GM19023 (cell line): ENCODE measurements at regions not wholly inside any gene's neighbourhood (a gene's known extent, or its start where the extent isn't known, plus 50 kb on each side); places are given as distances from the start of the nearest gene placed in this dataset.
"Not testable (repeated sequence)": the region's sequence is repeated elsewhere in the genome, so short reads cannot be mapped to it uniquely, and the experiment has no call there.

ENCODE experiments used
- ATAC-seq: cut with Tn5 transposase; IDR thresholded peaks from one replicate; pipeline ENCODE4 v1.9.1; 2021; ENCODE audit warnings: mild to moderate bottlenecking, moderate library complexity; ENCODE audit not compliant: unreplicated experiment

DNA sequence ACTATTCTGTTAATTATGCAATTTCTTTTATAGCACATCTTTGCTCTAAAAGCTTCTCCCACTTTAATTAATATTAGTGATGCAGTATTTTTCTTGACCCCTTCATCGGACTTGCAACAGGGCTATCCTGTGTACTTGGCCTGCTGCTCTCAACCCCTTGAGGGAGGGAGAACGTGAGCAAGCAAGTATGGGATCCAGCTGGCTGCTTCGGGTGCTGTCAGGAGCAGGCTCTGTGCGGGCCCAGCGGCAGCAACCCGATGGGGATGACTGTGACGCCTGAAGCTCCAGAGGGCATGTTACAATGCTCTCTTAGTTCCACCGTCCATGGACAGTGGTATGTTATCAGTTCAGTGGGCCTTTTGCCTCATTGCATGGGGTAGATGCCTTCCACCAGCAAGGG, 519.8 kb upstream of the CITED2 start:
- ATAC-seq: no peak

DNA sequence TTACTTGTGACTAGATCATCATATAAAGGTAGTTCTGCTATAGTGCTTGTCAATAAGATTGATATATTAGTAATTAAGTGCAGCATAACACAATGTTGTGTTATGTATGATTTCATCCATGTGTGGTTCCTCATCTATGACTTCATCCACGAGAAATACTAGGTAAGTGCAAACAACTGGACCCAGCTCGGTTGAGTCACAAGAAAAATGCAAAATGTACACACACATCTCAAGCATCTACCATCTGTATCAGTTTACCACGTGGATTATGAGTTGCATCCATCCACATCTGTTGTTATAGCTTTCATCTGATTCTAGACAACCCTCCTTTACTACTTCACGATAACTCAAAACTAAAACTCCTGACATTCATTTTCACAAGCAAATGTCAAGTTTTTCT, 517.0 kb upstream of the CITED2 start:
- ATAC-seq: no peak

DNA sequence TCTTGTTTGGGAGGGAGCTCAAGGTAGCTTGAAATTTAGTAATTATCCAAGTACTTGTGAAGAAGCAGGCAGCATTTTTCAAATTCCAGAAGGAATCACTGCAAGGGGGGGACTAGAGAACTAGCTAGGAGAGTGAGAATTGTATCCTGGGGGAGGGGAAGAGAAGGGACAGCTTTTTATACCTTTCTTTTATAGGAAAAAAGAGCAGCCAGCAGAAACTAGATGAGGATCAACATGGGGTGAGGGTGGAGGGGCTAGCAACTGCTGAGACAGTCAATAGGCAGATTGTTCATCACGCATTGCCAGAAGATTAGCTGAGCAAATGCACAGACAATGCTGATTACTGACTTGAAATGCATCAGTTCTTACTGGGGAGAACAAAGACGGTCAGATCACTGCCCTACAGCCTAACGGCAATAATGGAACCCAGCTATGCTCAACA, 514.3 kb upstream of the CITED2 start:
- no peak for ATAC-seq

DNA sequence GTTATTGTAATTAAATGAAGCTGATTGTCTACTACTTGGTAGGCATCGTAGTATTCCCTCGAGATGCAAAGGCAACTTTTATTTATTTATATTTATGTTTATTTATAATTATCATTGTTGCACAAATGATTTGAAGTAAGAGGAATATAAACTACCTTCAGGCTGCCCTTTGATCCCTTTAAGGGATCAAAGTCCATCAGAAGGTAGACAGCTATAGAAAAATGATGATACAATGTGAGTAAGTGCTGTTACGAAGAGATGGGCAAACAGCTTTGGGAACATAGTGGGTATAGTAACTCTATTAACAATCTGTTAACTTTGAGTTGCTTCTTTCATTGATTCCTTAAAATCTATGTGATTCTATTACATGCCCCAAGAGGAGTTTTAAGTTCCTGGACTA, 512.8 kb upstream of the CITED2 start:
- no peak for ATAC-seq

DNA sequence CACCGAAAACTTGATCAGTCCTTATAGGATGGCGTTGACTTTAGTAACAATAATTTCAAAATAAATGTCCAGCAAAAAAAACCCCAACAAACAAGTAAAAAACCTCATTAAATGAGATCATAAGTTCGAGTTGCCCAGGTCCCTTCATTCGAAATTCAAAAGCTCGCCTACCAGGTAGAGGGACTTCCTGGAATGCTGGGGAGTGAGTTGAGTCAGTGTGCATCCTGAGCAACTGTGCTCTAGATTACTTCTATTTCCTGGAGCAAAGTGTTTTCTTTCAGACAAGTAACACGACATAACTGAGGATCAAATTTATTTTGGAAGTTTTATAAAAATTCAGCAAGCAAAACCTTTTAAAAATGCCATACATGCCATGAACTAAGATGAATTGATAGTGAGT, 511.9 kb upstream of the CITED2 start:
- ATAC-seq: no peak

DNA sequence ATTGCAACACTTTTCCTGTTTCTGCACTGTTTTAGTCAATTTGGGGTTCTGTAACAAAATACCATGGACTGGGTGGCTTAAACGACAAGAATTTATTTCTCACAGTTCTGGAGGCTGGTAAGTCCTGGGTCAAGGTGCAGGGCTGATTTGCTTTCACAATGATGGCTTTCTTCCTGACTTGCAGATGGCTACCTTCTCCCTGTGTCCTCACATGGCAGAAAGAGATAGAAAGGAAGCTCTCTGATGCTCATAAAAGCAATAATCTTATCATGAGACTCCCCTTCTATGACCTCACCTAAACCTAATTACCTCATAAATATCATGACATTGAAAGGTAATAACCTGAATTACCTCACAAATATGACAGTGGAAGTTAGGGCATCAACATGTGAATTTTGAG, 511.5 kb upstream of the CITED2 start:
- ATAC-seq: no peak

DNA sequence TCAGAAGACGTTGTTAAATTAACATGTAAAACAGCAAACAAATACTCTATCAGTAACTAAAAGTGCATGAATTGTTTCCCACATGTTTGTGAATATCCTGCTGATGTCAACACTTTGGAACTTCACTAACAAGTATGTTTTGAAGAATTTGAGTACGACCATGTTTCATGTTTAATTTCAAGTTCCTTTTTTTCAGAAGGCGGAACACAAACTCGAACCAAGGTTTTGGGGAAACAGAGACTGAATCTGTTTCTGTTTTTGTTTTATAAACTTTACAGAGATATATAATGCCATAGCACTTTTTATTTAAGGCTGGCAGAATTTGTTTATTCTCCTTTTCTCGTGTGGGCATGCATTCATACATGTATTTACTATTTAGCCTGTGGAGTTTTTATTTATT, 509.3 kb upstream of the CITED2 start:
- ATAC-seq: no peak

DNA sequence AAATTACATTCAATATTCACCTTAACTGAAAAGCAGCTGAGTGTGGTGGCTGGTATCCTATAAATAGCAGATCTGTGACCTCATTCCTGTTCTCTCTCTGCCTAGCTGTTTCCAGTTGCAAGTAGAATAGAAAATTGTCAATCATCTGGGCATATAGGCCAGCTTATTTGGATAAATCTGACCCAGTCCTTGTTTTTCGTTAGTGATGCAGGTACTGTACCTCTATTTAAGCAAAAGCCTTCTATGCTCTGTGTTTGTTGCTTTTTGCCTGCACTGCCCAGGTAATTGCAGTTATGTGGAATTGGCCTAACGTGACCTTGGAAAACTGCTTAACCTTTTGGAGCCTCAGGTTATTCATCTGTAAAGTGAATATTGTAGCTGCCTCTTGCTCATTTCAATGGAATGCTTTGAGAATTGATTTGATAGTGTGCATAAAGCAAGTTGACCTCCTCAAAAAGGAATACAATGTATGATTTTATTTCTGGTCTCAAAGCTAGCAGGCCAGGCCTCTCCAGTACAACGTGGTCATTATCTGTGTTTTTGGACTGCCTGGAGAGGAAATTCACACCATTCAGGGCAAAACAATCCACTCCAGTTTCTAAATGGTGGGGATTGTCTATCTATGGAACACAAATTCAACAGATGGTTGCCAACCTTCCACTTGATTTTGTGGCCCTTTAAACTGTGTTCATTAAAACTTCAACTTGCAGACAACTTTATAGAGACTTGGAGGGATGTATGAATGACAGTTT, 508.7 kb upstream of the CITED2 start:
- no peak for ATAC-seq

DNA sequence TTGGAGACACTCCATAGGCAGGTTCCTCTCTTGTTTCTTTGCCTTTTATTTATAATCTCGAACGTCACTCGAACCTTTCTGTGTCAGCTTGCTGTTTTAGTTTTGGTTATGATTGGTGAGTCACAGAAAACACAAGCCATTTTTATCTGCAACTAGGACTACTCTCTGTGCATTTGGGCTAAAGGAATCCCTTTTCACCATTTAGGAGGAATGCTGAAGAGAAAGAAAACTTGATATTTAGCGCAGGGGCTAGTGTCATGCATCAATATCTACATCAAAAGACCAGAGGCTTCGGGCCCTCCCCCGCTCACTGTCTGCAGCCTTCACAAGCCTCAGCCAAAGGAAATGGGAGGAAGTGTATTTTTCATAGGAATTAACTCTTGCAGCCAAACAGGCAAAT, 507.8 kb upstream of the CITED2 start:
- no peak for ATAC-seq

DNA sequence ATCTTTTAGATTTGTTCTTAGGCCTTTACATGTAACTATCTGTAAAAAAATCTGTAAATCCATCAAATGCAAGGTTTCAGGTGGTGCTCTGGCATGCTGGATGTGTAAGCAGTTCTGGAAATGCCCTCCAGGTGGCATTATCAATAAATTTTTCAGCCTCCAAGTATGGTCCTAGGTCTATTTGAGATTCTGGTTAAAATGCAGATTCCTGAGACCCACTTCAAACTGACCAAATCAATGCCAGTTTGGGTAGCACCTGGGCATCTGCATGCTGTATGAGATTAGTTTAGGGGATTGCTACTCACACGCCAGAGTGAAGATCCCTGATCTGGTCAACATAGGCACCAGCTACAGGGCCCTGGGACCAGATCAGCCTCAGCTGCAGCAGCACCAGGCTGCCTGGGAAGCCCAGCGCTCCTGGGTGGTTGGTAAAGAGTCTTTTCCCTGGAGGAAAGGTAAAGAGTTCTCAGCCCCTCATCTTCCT, 507.3 kb upstream of the CITED2 start:
- ATAC-seq: peak; percentile 70

DNA sequence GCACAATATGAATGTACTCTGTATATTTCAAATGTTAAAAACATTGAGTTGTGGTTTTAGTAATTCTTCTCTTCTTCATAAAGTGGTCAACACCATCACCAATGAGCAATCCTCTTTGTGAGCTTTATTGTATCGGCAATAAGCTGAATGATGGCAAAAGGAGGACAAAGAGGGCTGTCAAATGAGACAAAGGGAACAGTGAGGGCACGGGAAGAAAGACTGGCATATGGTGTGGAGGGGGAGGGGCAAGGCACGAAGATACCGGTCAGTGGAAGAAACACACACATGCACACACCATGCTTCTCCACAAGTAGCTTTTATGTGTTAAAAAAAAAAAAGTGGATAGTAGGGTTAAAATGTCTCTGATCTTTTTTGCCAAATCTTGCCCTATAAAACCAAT, 506.8 kb upstream of the CITED2 start:
- ATAC-seq: no peak

DNA sequence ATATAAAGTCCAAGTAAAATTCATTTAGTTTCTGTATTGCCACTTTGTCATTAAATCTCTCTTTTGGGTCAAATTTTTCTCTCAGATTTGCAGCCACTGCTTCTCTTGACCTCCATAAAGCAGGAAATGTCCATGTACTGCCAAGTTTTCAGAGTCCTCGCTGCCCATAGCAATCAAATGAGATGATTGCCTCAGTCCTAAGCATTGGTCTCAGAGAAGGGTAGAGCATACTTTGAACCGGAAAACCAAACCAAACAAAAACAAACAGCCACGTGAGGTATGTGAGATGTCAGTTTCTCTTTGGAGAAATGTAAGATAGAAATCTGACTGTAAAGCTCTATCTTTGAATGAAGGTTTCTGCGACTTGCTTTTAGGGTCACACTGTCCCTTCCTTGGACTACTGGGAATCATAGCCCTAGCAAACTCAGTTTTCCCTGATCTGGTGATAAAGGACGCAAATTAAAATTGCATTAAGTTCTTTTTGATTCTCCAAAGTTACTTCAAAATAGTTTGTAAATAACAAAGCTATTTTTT, 505.4 kb upstream of the CITED2 start:
- ATAC-seq: no peak

DNA sequence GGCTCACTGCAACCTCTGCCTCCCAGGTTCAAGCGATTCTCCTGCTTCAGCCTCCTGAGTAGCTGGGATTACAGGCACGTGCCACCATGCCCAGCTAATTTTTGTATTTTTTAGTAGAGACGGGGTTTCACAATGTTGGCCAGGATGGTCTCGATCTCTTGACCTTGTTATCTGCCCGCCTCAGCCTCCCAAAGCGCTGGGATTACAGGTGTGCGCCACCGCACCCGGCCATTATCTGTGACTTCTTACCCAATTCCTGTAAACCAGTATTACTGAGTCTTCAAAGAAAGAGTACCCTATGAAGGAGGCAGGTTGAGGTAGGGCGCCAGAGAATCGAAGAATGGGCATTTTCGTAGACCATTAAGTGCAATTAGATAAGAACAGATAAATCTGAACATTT, 504.8 kb upstream of the CITED2 start:
- ATAC-seq: not testable (repeated sequence)

DNA sequence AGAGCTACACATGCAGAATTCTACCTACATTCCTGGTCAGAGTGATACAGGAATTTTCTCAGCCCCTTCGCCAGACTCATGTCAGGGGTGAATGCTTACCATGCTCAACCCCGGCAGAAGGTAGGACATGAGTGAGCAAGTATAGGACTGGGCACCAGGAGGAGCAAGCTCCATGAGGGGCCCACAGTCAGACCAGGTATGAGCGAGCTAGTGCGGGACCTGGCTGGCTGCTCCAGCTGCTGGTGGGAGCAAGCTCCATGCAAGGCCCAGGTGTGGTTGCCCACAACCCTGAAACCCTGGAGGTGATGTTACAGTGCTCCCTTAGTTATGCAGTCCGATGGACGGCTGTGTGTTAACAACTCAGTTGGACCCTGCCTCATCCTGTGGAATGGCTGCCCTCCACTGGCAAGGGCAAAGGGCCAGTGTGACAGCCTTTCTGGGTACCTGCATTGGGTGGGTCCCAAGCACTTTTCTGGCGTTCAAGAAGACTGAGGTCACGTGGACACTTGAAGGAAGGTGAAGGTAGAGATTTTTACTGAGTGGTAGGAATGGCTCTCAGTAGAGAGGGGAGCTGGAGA, 503.5 kb upstream of the CITED2 start:
- ATAC-seq: no peak

DNA sequence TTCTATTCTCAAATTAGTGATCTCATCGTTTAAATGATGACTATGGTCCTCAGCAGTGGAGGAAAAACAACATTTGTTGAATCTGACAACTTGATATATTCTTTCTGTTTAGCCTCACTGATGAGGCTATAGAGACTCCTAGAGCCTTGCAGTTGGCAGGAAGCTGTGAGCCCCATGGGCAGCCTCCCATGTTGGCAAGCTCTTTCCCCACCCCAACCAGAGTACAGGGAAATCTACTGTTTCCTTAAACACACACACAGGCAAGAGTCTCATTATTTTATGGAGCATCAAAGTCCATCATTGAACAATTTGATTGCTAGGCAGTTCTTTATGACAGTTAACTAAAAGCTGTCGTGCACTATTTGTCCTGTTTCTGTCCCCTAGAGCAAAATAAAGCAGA, 498.2 kb upstream of the CITED2 start:
- ATAC-seq: no peak

DNA sequence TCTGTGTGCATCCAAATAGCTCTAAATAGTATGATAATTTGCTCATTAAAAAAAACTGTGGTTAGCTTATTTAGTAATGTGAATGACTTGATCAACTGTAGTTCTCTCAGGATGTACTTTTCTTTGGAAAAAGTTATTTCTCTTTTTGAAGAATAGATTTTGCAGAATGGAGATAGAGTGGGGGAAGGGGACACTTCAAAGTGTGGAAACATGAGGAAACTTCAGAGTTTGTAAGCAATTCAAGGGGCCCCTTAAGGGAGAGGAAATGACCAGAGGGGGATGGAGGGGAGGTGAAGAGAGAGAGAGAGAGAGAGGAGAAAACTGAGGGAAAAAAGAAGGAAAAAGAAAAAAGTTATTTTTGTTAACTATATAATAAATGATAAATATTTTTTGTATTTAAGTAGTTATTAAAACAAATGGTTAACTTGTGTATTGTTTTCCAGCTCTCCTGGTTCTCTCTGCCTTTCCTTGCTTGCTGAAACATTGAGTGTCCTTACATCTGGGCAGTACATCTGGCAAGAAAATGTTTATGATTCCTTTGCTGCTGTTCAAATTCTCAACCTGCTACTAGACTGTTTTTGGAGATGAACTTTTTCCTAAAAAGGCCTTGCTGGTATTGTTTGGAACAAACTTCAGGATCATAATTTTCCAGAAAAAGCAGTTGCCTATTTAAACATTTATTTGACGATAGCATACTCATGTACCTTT, 497.5 kb upstream of the CITED2 start:
- no peak for ATAC-seq

DNA sequence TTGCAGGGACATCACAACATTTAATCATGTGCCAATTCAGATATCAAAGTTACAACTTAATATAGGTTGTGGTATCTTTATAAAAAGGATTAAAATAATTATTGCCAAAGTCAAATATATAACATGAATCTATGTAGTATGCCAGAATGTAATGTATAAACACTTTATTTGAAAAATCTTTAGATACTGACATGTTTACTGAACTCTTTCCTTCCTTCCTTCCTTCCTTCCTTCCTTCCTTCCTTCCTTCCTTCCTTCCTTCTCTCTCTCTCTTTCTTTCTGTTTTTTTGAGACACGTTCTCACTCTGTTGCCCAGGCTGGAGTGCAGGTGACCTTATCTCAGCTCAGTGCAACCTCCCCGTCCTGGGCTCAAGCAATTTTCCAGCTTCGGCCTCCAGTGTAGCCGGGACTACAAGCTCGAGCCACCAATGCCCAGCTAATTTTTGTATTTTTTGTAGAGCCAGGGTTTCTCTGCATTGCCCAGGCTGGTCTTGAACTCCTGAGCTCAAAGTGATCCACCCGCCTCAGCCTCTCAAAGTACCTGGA, 496.8 kb upstream of the CITED2 start:
- no peak for ATAC-seq

DNA sequence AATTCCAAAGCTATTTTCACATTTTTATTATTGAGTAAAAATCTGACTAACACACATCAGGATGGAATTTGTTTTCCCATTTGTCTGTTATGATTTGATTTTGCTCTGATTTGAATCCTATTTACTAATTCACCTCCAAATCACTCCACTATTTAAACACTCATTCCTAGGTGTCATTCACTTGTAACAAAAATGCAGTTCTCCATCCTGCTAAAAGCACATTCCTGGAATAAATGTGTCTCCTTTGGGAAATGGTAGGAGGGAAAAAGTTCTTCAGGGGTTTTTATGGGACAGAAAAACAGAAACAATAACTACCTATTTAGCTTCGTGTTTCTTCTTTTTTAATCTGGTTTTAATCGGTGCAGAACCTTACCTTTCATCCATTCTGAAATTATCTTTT, 494.1 kb upstream of the CITED2 start:
- no peak for ATAC-seq

DNA sequence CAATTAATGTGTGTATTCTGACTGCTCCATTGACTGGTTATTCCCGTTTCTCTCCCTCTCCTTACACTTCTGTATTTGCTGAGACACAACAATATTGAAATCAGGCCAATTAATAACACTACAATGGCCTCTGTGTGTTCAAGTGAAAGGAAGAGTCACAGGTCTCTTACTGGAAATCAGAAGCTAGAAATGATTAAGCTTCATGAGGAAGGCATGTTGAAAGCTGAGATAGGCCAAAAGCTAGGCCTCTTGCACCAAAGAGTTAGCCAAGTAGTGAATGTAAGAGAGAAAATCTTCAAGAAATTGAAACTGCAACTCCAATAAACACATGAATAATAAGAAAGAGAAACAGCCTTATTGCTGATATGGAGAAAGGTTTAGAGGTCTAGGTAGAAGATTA, 489.5 kb upstream of the CITED2 start:
- ATAC-seq: no peak

DNA sequence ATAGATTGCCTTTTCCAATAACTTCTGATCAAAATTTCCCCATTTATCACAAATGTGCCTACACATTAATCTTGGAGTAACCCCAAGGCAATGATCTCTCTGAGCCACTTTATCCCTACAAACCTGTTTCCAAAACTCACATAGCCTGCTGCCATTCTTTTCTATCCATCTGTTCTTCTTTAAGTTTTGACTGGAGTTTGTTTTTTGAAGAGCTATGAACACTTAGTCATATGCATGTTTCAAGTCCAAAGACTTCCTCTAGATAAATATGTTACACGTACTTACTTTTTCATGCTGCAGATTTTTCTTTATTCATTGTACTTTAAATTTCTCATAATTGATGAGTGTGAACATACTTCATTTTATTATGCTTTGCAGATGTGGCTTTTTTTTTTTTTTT, 488.9 kb upstream of the CITED2 start:
- ATAC-seq: no peak

DNA sequence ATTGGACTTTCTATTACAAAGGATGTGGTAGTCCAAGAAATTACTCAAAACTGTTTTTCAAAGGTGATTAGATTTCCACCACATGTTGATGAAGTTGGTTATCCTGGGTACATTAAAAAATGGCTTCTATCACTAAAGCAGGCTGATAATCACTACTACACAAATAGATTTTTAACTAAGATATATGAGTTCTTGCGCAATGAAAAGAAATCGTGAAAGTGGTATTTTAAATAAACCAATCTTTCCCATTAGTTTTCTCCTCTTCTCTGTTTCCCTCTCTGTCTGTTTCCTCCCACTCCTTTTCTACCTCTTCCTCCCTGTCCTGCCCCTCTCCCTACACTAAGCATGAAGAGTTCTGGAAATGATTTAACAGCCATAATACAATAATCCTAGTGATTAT, 487.9 kb upstream of the CITED2 start:
- no peak for ATAC-seq

DNA sequence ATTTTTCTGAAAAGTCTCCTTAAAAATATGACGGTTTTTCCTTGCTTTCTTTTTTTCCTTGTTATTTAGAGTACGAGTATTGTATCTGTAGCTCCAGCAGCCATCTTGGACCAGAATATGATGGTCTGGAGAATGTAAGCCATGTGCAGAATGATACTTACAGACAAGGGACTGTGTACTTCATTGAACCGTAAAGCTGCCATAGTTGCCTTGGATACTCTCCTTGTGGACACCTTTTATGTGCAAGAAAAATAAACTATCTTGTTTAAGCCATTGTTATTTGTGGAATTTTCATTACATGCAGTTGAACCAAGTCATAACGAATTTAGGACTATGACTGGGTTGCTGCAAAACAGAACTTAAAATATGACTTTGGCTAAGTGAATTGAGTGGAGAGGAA, 485.8 kb upstream of the CITED2 start:
- no peak for ATAC-seq
